ENCODE measurements at regions not wholly inside any gene's neighbourhood (a gene's known extent, or its start where the extent isn't known, plus 50 kb on each side); places are given as distances from the start of the nearest gene placed in this dataset.

DNA sequence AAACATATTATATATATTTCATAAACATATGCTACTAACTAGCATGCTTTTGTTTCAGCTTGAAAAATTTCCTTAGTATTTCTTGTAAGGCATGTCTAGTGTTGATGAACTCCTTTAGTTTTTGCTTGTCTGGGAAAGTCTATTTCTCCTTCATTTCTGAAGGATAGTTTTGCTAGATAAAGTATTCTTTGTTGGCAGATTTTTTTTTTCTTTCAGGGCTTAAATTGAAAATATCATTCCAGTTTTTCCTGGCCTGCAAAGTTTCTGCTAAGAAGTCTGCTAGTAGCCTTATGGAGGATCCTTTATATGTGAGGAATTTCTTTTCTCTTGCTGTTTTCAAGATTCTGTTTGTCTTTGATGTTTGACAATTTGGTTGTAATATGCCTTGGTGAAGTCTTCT, 183.5 kb downstream of the SLC4A3 start:
- DNase-seq (ENCODE audit: low spot score) (no peak), ATAC-seq (ENCODE audit: low FRiP score) (no peak)
- TF ChIP-seq CTCF (IDR thresholded peaks at IDR 0.05) = no peak

DNA sequence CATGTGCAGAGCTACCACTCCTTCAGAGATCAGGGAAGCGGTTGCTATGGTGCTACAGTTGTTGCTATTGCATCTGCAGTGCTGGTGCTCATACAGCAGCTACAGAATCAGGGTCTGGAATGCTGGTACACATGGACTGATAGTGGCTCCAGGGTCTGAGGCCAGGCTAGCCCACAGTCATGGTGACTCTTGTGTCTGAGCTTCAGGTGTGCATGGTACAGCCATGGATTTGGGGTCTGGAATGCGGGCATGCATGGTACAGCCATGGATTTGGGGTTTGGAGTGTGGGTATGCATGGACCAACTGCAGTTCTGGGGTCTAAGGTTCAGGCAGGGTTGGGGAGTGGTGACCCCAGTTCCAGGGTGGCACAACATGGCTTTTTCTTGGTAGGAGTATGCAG, 185.2 kb downstream of the SLC4A3 start:
- ATAC-seq (ENCODE audit: low FRiP score) = no peak
- TF ChIP-seq CTCF (IDR thresholded peaks at IDR 0.05) = no peak
- DNase-seq (ENCODE audit: low spot score) = no peak

- no peak for TF ChIP-seq CTCF (IDR thresholded peaks at IDR 0.05)
- ATAC-seq (ENCODE audit: low FRiP score) = no peak
- DNase-seq (ENCODE audit: low spot score) = no peak
Measured at GRCh38 chr2:219820767-219821166, 193.3 kb downstream of the SLC4A3 start.

- ATAC-seq (ENCODE audit: low FRiP score) = no peak
- TF ChIP-seq CTCF (IDR thresholded peaks at IDR 0.05) = no peak
- DNase-seq (ENCODE audit: low spot score) = no peak
Measured at GRCh38 chr2:219823574-219823973, 196.1 kb downstream of the SLC4A3 start.

DNA sequence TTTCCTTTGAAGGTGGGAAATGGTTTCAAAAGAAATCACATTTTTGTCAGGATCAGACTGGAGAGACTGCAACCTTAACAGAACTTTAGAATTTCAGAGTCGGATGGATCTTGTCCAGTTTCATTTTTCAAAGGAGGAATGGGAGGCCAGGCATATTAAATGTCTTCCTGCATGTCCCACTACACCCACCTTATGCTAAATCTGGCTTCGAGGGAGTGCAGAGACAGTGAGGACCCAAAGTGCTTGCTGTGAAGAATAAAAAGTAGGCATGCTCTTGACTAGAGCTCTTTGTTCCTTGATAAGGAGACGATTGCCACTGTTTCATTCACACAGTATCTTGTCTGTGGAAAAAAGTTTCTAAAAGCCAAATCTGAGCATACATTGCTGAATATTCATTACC, 197.6 kb downstream of the SLC4A3 start:
- DNase-seq (ENCODE audit: low spot score) (no peak), ATAC-seq (ENCODE audit: low FRiP score) (no peak)
- TF ChIP-seq CTCF (IDR thresholded peaks at IDR 0.05) = no peak

GRCh38 chr2:219828127-219828526, 200.7 kb downstream of the SLC4A3 start:
- no peak for TF ChIP-seq CTCF (IDR thresholded peaks at IDR 0.05)
- DNase-seq (ENCODE audit: low spot score) (no peak), ATAC-seq (ENCODE audit: low FRiP score) (no peak)

DNA sequence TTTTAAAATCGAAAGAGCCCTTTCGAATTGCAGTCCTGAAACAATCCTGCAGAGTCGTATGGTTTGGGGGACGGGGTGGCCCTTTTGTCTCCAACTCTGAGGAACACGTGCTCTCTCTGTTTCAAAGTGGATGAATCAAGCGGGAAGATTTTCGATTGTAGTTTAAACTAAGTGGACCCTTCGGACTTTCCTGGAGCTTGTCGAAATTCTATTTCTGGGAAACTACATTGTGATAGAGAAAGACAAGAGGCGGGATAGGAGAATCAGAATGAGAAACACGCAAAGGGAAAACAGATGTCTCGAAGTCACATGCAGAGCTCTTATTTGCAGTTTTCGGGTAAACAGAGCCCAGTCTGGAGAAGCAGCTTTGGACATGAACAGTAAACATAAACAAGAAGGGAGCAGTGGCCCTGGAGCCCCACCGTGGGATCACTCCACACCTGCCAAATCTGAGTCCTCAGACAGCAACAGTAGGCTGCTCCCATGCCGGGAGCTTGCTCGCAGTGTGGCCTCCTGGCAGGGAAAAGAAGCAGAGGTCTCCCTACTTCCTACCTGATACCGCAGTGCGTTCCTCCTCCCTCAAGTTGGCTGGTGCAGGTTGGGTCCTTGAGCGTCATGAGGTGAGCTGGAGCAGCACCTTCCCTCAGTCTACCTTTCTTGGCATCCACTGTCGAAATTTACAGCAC, 202.4 kb downstream of the SLC4A3 start:
- no peak for ATAC-seq (ENCODE audit: low FRiP score)
- no peak for DNase-seq (ENCODE audit: low spot score)
- TF ChIP-seq CTCF (IDR thresholded peaks at IDR 0.05) = no peak

Measured in omental fat pad (tissue), 3 donors.